IPS DF 6.9 (cell line): ENCODE measurements at regions not wholly inside any gene's neighbourhood (a gene's known extent, or its start where the extent isn't known, plus 50 kb on each side); places are given as distances from the start of the nearest gene placed in this dataset.
A peak's percentile ranks its signal among the peaks of the same experiment; 100 is the strongest.

Source experiments
- DNase-seq: peaks from one replicate; pipeline ENCODE4 v3.0.0-alpha.2; 2013; ENCODE audit warnings: low read depth, low spot score
- H3K27ac ChIP-seq: one replicate; pipeline ENCODE4 v1.5.1; 2013; ENCODE audit warnings: low read length, control low read depth
- H3K27me3 ChIP-seq: 2 replicates; pipeline ENCODE4 v1.6.1; 2013; ENCODE audit warnings: mild to moderate bottlenecking, low read length; ENCODE audit not compliant: control insufficient read depth, insufficient read depth
- H3K36me3 ChIP-seq: 2 replicates; pipeline ENCODE4 v1.6.1; 2013; ENCODE audit warnings: low read length; ENCODE audit not compliant: control insufficient read depth, insufficient read depth
- H3K4me1 ChIP-seq: 2 replicates; pipeline ENCODE4 v1.6.1; 2013; ENCODE audit warnings: low read length; ENCODE audit not compliant: control insufficient read depth, insufficient read depth
- H3K4me3 ChIP-seq: 2 replicates; pipeline ENCODE4 v1.5.1; 2013; ENCODE audit warnings: mild to moderate bottlenecking, low read length
- H3K9me3 ChIP-seq: 2 replicates; pipeline ENCODE4 v1.6.1; 2013; ENCODE audit warnings: low read length, inconsistent platforms; ENCODE audit not compliant: control insufficient read depth, insufficient read depth
- WGBS: extraction: QIAGEN DNeasy Blood & Tissue Kit; methylation state at CpG from one replicate; pipeline ENCODE4 v1.1.7; 2013; ENCODE audit warnings: mixed read lengths, missing lambda C conversion rate; ENCODE audit not compliant: insufficient read length, insufficient coverage; 5-methylcytosine and 5-hydroxymethylcytosine counted together

GRCh38 chr7:131173145-131173890 lies 154.4 kb upstream of the MKLN1 start:
- no peak for DNase-seq
- Histone ChIP-seq H3K4me1 (no peaks in the 10 kb centered on the region), H3K9me3 (no peaks in the 10 kb centered on the region), H3K27me3 (no peaks in the 10 kb centered on the region), H3K4me3 (no peak overlapping the region), H3K36me3 (no peaks in the 10 kb centered on the region), H3K27ac (no peak overlapping the region)
- WGBS: no CpG with 5 or more reads among the region's 11 CpGs

DNA sequence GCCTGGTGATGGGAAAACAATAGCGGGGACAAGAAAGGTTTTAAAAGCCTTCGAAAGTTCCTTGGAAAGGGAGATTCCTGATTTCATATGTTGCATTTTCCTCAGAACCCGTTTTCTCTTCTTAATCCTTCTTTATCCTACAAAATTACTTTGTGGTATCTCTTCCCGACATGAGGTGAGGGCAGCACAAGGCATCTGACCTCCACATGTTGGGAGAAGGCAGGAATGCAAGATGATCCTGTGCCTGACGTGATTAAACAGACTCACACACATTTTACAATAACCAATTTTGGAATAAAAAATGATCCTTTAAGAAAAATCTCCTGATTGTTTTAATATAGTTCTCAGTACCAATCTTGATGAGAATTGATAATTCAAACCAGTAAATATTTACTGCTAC lies 153.3 kb upstream of the MKLN1 start:
- no peaks in the 10 kb centered on the region for H3K4me1 ChIP-seq
- no peaks in the 10 kb centered on the region for H3K36me3 ChIP-seq
- no CpG with 5 or more reads among the region's 5 CpGs for WGBS
- H3K9me3 ChIP-seq: no peaks in the 10 kb centered on the region
- H3K27ac ChIP-seq: no peak overlapping the region
- no peak overlapping the region for H3K4me3 ChIP-seq
- H3K27me3 ChIP-seq: no peaks in the 10 kb centered on the region
- no peak for DNase-seq

- H3K36me3 ChIP-seq: no peaks in the 10 kb centered on the region
- no peak overlapping the region for H3K4me3 ChIP-seq
- no peak for DNase-seq
- no peaks in the 10 kb centered on the region for H3K9me3 ChIP-seq
- H3K27ac ChIP-seq: no peak overlapping the region
- H3K4me1 ChIP-seq: no peaks in the 10 kb centered on the region
- no peaks in the 10 kb centered on the region for H3K27me3 ChIP-seq
Measured at GRCh38 chr7:131174855-131175254, 152.8 kb upstream of the MKLN1 start.

DNA sequence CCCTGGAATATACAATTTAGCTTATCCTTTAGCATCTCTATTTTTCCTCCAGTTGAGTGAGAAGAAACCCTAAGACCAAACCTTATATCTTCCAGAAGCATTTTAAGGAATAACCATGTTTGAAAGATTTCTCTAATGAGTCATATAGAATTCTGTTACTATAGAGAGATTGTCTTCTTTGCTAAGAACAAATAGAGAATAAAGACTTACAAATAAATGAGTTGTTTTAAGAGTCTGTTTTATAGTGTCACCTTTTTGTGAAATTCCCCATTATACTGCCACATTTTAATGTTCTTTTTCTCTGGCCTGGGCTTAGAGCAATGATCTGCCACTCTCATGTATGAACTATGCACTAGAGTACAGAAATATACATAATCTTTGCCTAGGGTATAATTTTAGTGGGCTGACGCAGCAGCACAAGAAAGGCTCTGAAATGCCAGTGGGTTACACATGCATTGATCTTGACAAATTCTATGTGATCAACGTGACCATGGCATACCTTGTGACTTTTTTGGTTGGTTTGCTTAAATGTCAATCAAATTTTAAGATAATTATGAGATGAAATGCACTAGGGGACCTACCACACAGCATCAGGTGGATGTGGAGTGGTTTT lies 145.1 kb upstream of the MKLN1 start:
- no CpG with 5 or more reads among the region's 2 CpGs for WGBS
- Histone ChIP-seq H3K36me3 (no peaks in the 10 kb centered on the region), H3K4me1 (no peaks in the 10 kb centered on the region), H3K9me3 (no peaks in the 10 kb centered on the region), H3K27me3 (no peaks in the 10 kb centered on the region), H3K4me3 (no peak overlapping the region), H3K27ac (no peak overlapping the region)
- DNase-seq: no peak

- Histone ChIP-seq H3K36me3 (no peaks in the 10 kb centered on the region), H3K9me3 (no peaks in the 10 kb centered on the region), H3K27me3 (no peaks in the 10 kb centered on the region), H3K4me3 (no peak overlapping the region), H3K4me1 (no peaks in the 10 kb centered on the region), H3K27ac (no peak overlapping the region)
- DNase-seq: no peak
- no CpG with 5 or more reads among the region's 2 CpGs for WGBS
Measured at GRCh38 chr7:131183072-131183471, 144.6 kb upstream of the MKLN1 start.

DNA sequence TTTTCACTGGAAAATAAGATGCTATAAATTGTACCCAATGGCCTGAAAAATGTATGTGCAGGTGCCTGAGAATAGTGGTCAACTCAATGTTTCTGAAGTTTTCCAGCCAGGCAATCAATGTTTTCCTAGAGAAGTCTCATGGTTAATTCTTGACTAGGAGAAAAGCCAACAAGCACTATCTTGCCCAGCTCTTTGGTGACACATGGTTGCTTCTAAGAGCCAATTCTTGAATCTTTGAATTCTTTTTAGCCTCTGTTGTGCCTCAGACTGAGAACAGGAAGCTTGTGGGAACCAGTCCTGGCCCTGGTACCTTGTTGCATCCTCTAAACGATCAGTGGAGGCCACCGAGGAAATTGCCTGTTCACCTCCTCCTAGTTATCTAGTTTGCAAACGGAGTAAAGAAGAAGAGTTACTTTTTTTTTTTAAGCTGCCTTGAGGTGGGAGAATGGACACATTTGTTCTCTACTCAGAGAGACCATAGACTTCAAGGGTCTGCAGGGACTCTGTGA lies 144.0 kb upstream of the MKLN1 start:
- WGBS: no CpG with 5 or more reads among the region's 3 CpGs
- H3K9me3 ChIP-seq: no peaks in the 10 kb centered on the region
- H3K36me3 ChIP-seq: no peaks in the 10 kb centered on the region
- no peak overlapping the region for H3K27ac ChIP-seq
- H3K4me3 ChIP-seq: no peak overlapping the region
- H3K4me1 ChIP-seq: no peaks in the 10 kb centered on the region
- H3K27me3 ChIP-seq: no peaks in the 10 kb centered on the region
- no peak for DNase-seq

- no CpG with 5 or more reads among the region's 7 CpGs for WGBS
- Histone ChIP-seq H3K27me3 (no peaks in the 10 kb centered on the region), H3K4me3 (no peak overlapping the region), H3K27ac (no peak overlapping the region), H3K9me3 (no peaks in the 10 kb centered on the region), H3K4me1 (peaks cover 6% of the 10 kb centered on the region; the same call in 1 of the 2 replicates), H3K36me3 (no peaks in the 10 kb centered on the region)
- DNase-seq: no peak
Measured at GRCh38 chr7:131186816-131187215, 140.9 kb upstream of the MKLN1 start.

GRCh38 chr7:131188367-131189339 lies 139.0 kb upstream of the MKLN1 start:
- DNase-seq: no peak
- Histone ChIP-seq H3K36me3 (no peaks in the 10 kb centered on the region), H3K9me3 (no peaks in the 10 kb centered on the region), H3K27me3 (no peaks in the 10 kb centered on the region), H3K4me1 (peaks cover 6% of the 10 kb centered on the region; the same call in 1 of the 2 replicates), H3K27ac (no peak overlapping the region), H3K4me3 (no peak overlapping the region)
- WGBS: no CpG with 5 or more reads among the region's 8 CpGs

DNA sequence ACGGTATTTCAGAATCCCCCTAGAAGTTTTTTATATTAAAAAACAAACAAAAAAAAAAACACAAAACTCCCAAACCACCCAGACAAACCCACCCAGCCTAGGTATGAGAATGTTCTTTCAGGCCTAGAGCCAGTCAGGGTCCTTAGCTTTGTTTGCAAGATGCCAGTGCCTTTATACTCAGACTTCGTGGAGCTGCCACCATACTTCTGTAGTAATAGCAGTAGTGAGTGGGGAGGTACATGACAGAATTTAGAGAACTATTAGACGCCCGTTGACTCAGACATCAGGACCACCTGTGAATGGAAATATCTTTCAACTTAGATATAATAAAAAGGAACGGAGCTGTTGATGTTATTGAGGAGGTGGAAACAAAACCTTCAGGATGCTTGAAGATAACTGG lies 138.2 kb upstream of the MKLN1 start:
- no peaks in the 10 kb centered on the region for H3K36me3 ChIP-seq
- H3K9me3 ChIP-seq: no peaks in the 10 kb centered on the region
- H3K27ac ChIP-seq: no peak overlapping the region
- no peak overlapping the region for H3K4me3 ChIP-seq
- DNase-seq: no peak
- no CpG with 5 or more reads among the region's 5 CpGs for WGBS
- H3K4me1 ChIP-seq: peaks cover 6% of the 10 kb centered on the region; the same call in 1 of the 2 replicates
- H3K27me3 ChIP-seq: no peaks in the 10 kb centered on the region

- no peak overlapping the region for H3K27ac ChIP-seq
- H3K9me3 ChIP-seq: no peaks in the 10 kb centered on the region
- DNase-seq: peak; percentile 79
- H3K27me3 ChIP-seq: no peaks in the 10 kb centered on the region
- H3K4me3 ChIP-seq: no peak overlapping the region
- WGBS: no CpG with 5 or more reads among the region's 2 CpGs
- H3K36me3 ChIP-seq: no peaks in the 10 kb centered on the region
- peaks cover 6% of the 10 kb centered on the region; the same call in 1 of the 2 replicates for H3K4me1 ChIP-seq
Measured at GRCh38 chr7:131190146-131190545, 137.5 kb upstream of the MKLN1 start.
